OCI-LY3 (cell line): ENCODE measurements at regions not wholly inside any gene's neighbourhood (a gene's known extent, or its start where the extent isn't known, plus 50 kb on each side); places are given as distances from the start of the nearest gene placed in this dataset.

Experiments
- CTCF ChIP-seq: fragments of 200-600, 300-600 bp; sonication (generic); IDR thresholded peaks from 2 replicates; pipeline ENCODE4 v1.5.1; 2014; ENCODE audit warnings: antibody characterized with exemption, low read length, low read depth
- EZH2phosphoT487 ChIP-seq: fragments of 200-600 bp; shearing (Covaris generic); IDR thresholded peaks from 2 replicates; pipeline ENCODE4 v1.6.1; 2018; ENCODE audit warnings: antibody characterized with exemption, mixed run types, low read depth

GRCh38 chr1:200252531-200252930 lies 157.3 kb downstream of the ZNF281 start:
- TF ChIP-seq CTCF (no peak), EZH2phosphoT487 (no peak)
